Endothelial cell of umbilical vein (primary cell): ENCODE measurements at regions not wholly inside any gene's neighbourhood (a gene's known extent, or its start where the extent isn't known, plus 50 kb on each side); places are given as distances from the start of the nearest gene placed in this dataset.

Experiments used
- BruUV-seq: library from RNA; stranded (reverse); fragments of 400-500 nt; replicated peaks from 2 replicates; lab custom pipeline; 2021; lab: Mats Ljungman, UMichigan
- CTCF ChIA-PET: fragments of 300-600, 350-600 bp; sonication (Branson Sonifier 250); formaldehyde crosslinking; loops from one replicate; lab custom pipeline; 2021; ENCODE audit warnings: antibody characterized with exemption, inconsistent platforms; lab: Charles Lee
- POLR2A ChIA-PET: fragments of 300-600, 350-600 bp; sonication (Branson Sonifier 250); formaldehyde crosslinking; loops from one replicate; lab custom pipeline; 2021; ENCODE audit warnings: antibody characterized with exemption, inconsistent platforms; lab: Charles Lee
- DNase-seq: peaks from one replicate; pipeline ENCODE4 v3.0.0-alpha.2; 2011; ENCODE audit warnings: low read depth, low spot score
- FAIRE-seq: peaks from 2 replicates; lab custom pipeline; 2011; peaks lifted over from hg19 to GRCh38; lab: Jason Lieb, UNC
- H2AFZ ChIP-seq: 2 replicates; pipeline ENCODE4 v1.6.0; 2012; ENCODE audit warnings: low read depth, low read length, control low read depth, inconsistent platforms
- H3K27ac ChIP-seq: 2 replicates; pipeline ENCODE4 v1.5.1; 2011; ENCODE audit warnings: low read depth, mild to moderate bottlenecking, control low read depth, low read length, moderate library complexity; ENCODE audit not compliant: insufficient read depth
- H3K27me3 ChIP-seq, 2 experiments: 2 replicates each; pipeline versions ENCODE4 v1.6.0 to v1.6.1; 2011; ENCODE audit warnings: low read length in 2 of 2, mixed read lengths in 1 of 2; ENCODE audit not compliant: control insufficient read depth in 2 of 2, insufficient read depth in 2 of 2
- H3K36me3 ChIP-seq, 2 experiments: 2 replicates in 1 of 2; 3 replicates in 1 of 2; pipeline ENCODE4 v1.5.1; 2011; ENCODE audit warnings: low read length in 2 of 2, mild to moderate bottlenecking in 1 of 2, moderate library complexity in 1 of 2; ENCODE audit not compliant: control insufficient read depth in 2 of 2, insufficient read depth in 2 of 2; ENCODE audit errors: extremely low read depth in 1 of 2
- H3K4me1 ChIP-seq: 3 replicates; pipeline ENCODE4 v1.5.1; 2011; ENCODE audit warnings: mild to moderate bottlenecking, low read length; ENCODE audit not compliant: control insufficient read depth, insufficient read depth; ENCODE audit errors: extremely low read depth
- H3K4me2 ChIP-seq: 2 replicates; pipeline ENCODE4 v1.6.1; 2011; ENCODE audit warnings: low read length, control low read depth, mixed read lengths; ENCODE audit not compliant: insufficient read depth
- H3K4me3 ChIP-seq, 3 experiments: fragments of 200-600 bp in 1 of 3; sonication (generic), shearing (Covaris generic) in 1 of 3; replicated peaks in 1 of 3; 2 replicates each; pipeline ENCODE4 v1.5.1; 2011 to 2016; ENCODE audit warnings: control low read depth in 3 of 3, low read length in 3 of 3, mild to moderate bottlenecking in 2 of 3, inconsistent platforms in 1 of 3, low read depth in 1 of 3, moderate library complexity in 1 of 3; ENCODE audit not compliant: insufficient read depth in 1 of 3
- H3K79me2 ChIP-seq: 2 replicates; pipeline ENCODE4 v1.6.0; 2012; ENCODE audit warnings: low read length, inconsistent platforms; ENCODE audit not compliant: control insufficient read depth, insufficient read depth
- H3K9ac ChIP-seq: replicated peaks from 2 replicates; pipeline ENCODE3; 2011; ENCODE audit warnings: low read length, control low read depth; ENCODE audit not compliant: insufficient read depth; ENCODE audit errors: extremely low read depth
- H3K9me1 ChIP-seq: replicated peaks from 3 replicates; pipeline ENCODE4 v1.6.0; 2011; ENCODE audit warnings: mild to moderate bottlenecking, low read length; ENCODE audit not compliant: control insufficient read depth, insufficient read depth; ENCODE audit errors: extremely low read depth
- H3K9me3 ChIP-seq: replicated peaks from 2 replicates; pipeline ENCODE4 v1.5.1; 2012; ENCODE audit warnings: low read length, inconsistent platforms; ENCODE audit not compliant: control insufficient read depth, insufficient read depth
- H4K20me1 ChIP-seq: replicated peaks from 2 replicates; pipeline ENCODE3; 2011; ENCODE audit warnings: mild to moderate bottlenecking, low read length; ENCODE audit not compliant: control insufficient read depth, insufficient read depth; ENCODE audit errors: extremely low read depth
- EZH2 ChIP-seq: IDR thresholded peaks from 2 replicates; pipeline ENCODE4 v1.6.1; 2012; ENCODE audit warnings: borderline replicate concordance, low read depth, mild to moderate bottlenecking, moderate library complexity, low read length, inconsistent platforms; ENCODE audit not compliant: severe bottlenecking
- FOS ChIP-seq: IDR thresholded peaks from 2 replicates; pipeline ENCODE4 v1.6.1; 2011; ENCODE audit warnings: mild to moderate bottlenecking, low read length, moderate library complexity, borderline replicate concordance; ENCODE audit not compliant: insufficient read depth
- GATA2 ChIP-seq: IDR thresholded peaks from 2 replicates; pipeline ENCODE4 v1.7.0; 2011; ENCODE audit warnings: low read depth, mild to moderate bottlenecking, moderate library complexity, mixed read lengths, low read length; ENCODE audit not compliant: insufficient read length, insufficient read depth
- JUN ChIP-seq: IDR thresholded peaks from 2 replicates; pipeline ENCODE4 v1.6.1; 2011; ENCODE audit warnings: borderline replicate concordance, low read depth; ENCODE audit not compliant: insufficient read length, insufficient read depth
- MYC ChIP-seq: IDR thresholded peaks from one replicate; pipeline ENCODE4 v1.6.1; 2011; ENCODE audit warnings: mild to moderate bottlenecking, low read depth, low read length
- POLR2A ChIP-seq: IDR thresholded peaks from 2 replicates; pipeline ENCODE4 v1.6.1; 2012; ENCODE audit warnings: low read depth, mild to moderate bottlenecking, control low read depth, low read length
- POLR2AphosphoS5 ChIP-seq: IDR thresholded peaks from 2 replicates; pipeline ENCODE4 v1.6.1; 2012; ENCODE audit warnings: low read depth, mild to moderate bottlenecking, control low read depth, low read length, moderate library complexity; ENCODE audit not compliant: insufficient read depth
- dilution Hi-C: fragments of 300-500 bp; cut with MboI; formaldehyde crosslinking; loops from one replicate; pipeline ENCODE4 v1.15.0; 2019; ENCODE audit warnings: low sequenced_read_pairs; ENCODE audit not compliant: extremely low pct_ligation_motif_present
- intact Hi-C: fragments of 100-400 bp; cut with micrococcal nuclease; formaldehyde crosslinking; loops from one replicate; pipeline ENCODE4 v1.10.0; 2022
- TF ChIP-seq, protein P1 (sequence below): IDR thresholded peaks from 2 replicates; pipeline ENCODE4 v1.6.1; 2011; ENCODE audit not compliant: insufficient read depth, insufficient read length
- TF ChIP-seq, protein P2 (sequence below), 2 donors: IDR thresholded peaks; 1 replicate in 1 of 2; 2 replicates in 1 of 2; pipeline ENCODE4 v1.5.1; 2011; ENCODE audit warnings: low read length in 2 of 2, mild to moderate bottlenecking in 2 of 2, moderate library complexity in 2 of 2, control low read depth in 1 of 2, inconsistent platforms in 1 of 2, low read depth in 1 of 2; ENCODE audit not compliant: insufficient read depth in 1 of 2; ENCODE audit errors: extremely low read depth in 1 of 2

DNA sequence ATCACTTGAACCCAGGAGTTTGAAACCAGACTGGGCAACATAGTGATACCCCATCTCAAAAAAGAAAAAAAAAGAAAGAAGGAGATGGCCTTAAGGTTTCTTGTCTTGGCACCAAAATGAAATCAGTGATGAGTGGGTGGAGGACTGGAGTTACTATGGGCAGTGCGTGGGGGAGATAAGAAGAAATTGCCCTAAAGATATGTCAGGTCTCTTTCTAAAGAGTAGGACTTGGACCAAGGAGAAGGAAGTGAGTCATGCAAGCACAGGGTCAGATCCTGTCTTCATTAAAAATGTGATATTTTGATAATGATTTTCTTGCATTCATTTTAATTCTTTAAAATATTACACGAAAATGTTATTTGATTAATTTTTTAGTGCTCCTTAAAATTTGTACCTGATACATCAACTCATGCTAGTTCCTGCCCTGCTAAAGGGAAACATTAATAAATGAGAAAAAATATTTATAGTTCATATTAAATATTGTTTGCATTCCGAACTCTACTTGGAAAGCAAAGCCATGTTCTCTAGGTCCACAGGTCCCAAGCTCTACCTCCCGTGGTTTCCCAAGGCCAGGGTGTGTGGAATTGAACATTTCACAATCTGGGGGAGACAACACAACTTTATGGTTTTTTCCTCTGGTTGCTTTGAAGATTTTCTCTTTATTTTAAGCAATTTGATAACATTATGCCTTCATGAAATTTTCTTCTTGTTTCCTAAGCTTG, 62.6 kb upstream of the CTLA4 start:
- ChIA-PET POLR2A (no interaction called here), CTCF (no interaction called here)
- Histone ChIP-seq H3K4me3 (no peak overlapping the region), H3K9ac (no peak overlapping the region), H2AFZ (no peak overlapping the region), H3K79me2 (no peaks in the 10 kb centered on the region), H3K4me2 (no peak overlapping the region), H3K4me1 (peaks cover 29% of the 10 kb centered on the region), H3K36me3 (no peaks in the 10 kb centered on the region), H3K27me3 (no peaks in the 10 kb centered on the region), H3K9me3 (no peaks in the 10 kb centered on the region), H3K27ac (no peak overlapping the region), H3K9me1 (no peaks in the 10 kb centered on the region), H4K20me1 (no peaks in the 10 kb centered on the region)
- intact Hi-C loops (no loop called here), dilution Hi-C loops (no loop called here)
- DNase-seq (no peak), FAIRE-seq (peak; percentile 24)
- BruUV-seq: no TSS peak
- TF ChIP-seq EZH2 (no peak), GATA2 (peak; percentile 65), FOS (peak; percentile 38), POLR2AphosphoS5 (no peak), JUN (no peak), MYC (no peak)
- TF ChIP-seq, protein P1, sequence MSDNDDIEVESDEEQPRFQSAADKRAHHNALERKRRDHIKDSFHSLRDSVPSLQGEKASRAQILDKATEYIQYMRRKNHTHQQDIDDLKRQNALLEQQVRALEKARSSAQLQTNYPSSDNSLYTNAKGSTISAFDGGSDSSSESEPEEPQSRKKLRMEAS: no peak

DNA sequence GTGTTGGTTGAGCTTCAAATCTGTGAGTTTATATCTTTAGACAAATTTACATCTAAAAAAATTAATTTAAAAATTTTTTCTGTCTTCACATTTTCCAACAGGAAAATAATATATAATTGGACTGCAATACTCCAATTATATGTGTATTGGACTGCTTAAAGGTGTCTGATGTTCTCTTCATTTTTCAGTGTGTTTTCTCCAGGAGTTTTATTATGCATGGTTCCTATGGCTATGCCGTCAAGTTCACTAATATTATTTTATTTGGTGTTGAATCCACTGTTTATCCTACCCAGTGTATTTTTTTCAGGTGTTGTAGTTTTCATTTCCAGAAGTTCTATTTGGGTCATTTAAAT, 62.1 kb upstream of the CTLA4 start:
- no peaks in the 10 kb centered on the region for H3K27me3 ChIP-seq
- no peak for DNase-seq
- dilution Hi-C loops: no loop called here
- H3K9me3 ChIP-seq: no peaks in the 10 kb centered on the region
- H3K4me3 ChIP-seq: no peak overlapping the region
- ChIA-PET CTCF (no interaction called here), POLR2A (no interaction called here)
- H4K20me1 ChIP-seq: no peaks in the 10 kb centered on the region
- H3K9me1 ChIP-seq: no peaks in the 10 kb centered on the region
- no peaks in the 10 kb centered on the region for H3K79me2 ChIP-seq
- H2AFZ ChIP-seq: no peak overlapping the region
- intact Hi-C loops: no loop called here
- peaks cover 34% of the 10 kb centered on the region for H3K4me1 ChIP-seq
- BruUV-seq: no TSS peak
- no peak overlapping the region for H3K4me2 ChIP-seq
- no peaks in the 10 kb centered on the region for H3K36me3 ChIP-seq
- H3K27ac ChIP-seq: no peak overlapping the region
- no peak for FAIRE-seq
- TF ChIP-seq, protein P1: no peak
- TF ChIP-seq JUN (no peak), EZH2 (no peak), MYC (no peak), POLR2AphosphoS5 (no peak), GATA2 (no peak), POLR2A (no peak), FOS (no peak)
- TF ChIP-seq, protein P2, sequence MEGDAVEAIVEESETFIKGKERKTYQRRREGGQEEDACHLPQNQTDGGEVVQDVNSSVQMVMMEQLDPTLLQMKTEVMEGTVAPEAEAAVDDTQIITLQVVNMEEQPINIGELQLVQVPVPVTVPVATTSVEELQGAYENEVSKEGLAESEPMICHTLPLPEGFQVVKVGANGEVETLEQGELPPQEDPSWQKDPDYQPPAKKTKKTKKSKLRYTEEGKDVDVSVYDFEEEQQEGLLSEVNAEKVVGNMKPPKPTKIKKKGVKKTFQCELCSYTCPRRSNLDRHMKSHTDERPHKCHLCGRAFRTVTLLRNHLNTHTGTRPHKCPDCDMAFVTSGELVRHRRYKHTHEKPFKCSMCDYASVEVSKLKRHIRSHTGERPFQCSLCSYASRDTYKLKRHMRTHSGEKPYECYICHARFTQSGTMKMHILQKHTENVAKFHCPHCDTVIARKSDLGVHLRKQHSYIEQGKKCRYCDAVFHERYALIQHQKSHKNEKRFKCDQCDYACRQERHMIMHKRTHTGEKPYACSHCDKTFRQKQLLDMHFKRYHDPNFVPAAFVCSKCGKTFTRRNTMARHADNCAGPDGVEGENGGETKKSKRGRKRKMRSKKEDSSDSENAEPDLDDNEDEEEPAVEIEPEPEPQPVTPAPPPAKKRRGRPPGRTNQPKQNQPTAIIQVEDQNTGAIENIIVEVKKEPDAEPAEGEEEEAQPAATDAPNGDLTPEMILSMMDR (IDR thresholded peaks at IDR 0.05; ENCODE audit: extremely low read depth in 1 of 2, insufficient read depth in 1 of 2, low read depth in 1 of 2, low read length in 2 of 2): no peak
- H3K9ac ChIP-seq: no peak overlapping the region
